Pancreas (tissue), 10 donors: ENCODE measurements at regions not wholly inside any gene's neighbourhood (a gene's known extent, or its start where the extent isn't known, plus 50 kb on each side); places are given as distances from the start of the nearest gene placed in this dataset.

Experiments
- ATAC-seq, 4 donors: fragments of 200-7000 bp; cut with Tn5 transposase; one replicate each; pipeline versions ENCODE4 v1.8.0 to v1.9.1; 2020; ENCODE audit warnings: mild to moderate bottlenecking in 4 of 4, moderate library complexity in 4 of 4
- DNase-seq, 6 donors: peaks; one replicate each; pipeline ENCODE4 v3.0.0-alpha.2; 2020
- FAIRE-seq: peaks from 2 replicates; lab custom pipeline; 2012; peaks lifted over from hg19 to GRCh38; lab: Jason Lieb, UNC
- H3K27ac ChIP-seq, 4 donors: fragments of 200-600 bp; sonication (generic); 1 replicate in 3 of 4; 2 replicates in 1 of 4; pipeline versions ENCODE4 v1.5.0 to v1.8.0; 2020
- H3K27me3 ChIP-seq, 4 donors: fragments of 200-600 bp; one replicate each; pipeline ENCODE4 v1.8.0; 2021
- H3K36me3 ChIP-seq, 3 donors: fragments of 200-600 bp; sonication (generic) in 1 of 3; one replicate each; pipeline versions ENCODE4 v1.5.0 to v1.8.0; 2020 to 2021
- H3K4me1 ChIP-seq, 3 donors: fragments of 200-600 bp; one replicate each; pipeline ENCODE4 v1.8.0; 2021
- H3K4me3 ChIP-seq, 4 donors: fragments of 200-600 bp; sonication (generic) in 2 of 4; one replicate each; pipeline versions ENCODE4 v1.5.0 to v1.8.0; 2020 to 2021
- H3K9me3 ChIP-seq, 4 donors: fragments of 200-600 bp; one replicate each; pipeline ENCODE4 v1.8.0; 2021
- WGBS, 2 donors: extraction: QIAGEN DNeasy Blood & Tissue Kit; methylation state at CpG; one replicate each; pipeline ENCODE4 v1.1.7; 2013; 5-methylcytosine and 5-hydroxymethylcytosine counted together
- intact Hi-C, 3 donors: fragments of 100-400 bp; cut with DNase I; formaldehyde crosslinking; loops; one replicate each; pipeline versions ENCODE4 v1.11.1 to v1.14.2; 2022
- TF ChIP-seq, protein P1 (sequence below), 4 donors: fragments of 200-600 bp; sonication (generic) in 3 of 4; IDR thresholded peaks; one replicate each; pipeline versions ENCODE4 v1.5.0 to v1.8.0; 2021; ENCODE audit warnings: antibody characterized with exemption in 4 of 4
- donor health status: healthy with polysubstance abuse.
- donor health status: DM: no; HTN: no; CAD: no; lungs with moderate emphysema.
- donor health status: DM: no; HTN: no; CAD: no.
- donor health status: control.
- donor health status: control.
- donor health status: Bipolar disorder and iron deficiency.
- donor health status: DM: yes; HTN: yes; CAD: no.
- donor health status: DM: no; HTN: no; CAD: no.
- donor health status: DM: no; HTN: no; CAD: no.
- donor health status: DM: yes; HTN: yes; CAD: no.

DNA sequence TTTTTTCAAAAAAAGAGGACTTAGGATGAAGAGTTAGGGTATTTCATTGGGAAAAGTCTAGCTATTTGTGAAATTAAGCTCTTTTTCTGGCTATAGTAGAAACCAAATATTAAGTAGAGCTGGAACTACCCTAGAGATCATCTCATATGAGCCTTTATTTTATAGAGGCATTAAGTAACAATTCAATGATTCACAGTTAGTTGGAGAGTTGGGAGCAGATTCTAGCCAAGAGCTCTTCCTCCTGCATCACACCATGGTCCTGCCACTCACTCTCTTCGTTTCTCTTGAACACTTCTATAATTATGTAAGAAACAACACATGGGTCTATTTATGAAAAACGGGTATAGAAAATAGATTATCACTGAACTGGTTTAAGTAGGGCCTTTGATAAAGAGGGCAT is 76.1 kb upstream of the ANK3 start:
- no peaks in the 10 kb centered on the region for H3K4me1 ChIP-seq
- intact Hi-C loops: no loop called here
- 72 to 78% methylated on average over 2 of the region's 2 CpGs for WGBS, 2 donors

DNA sequence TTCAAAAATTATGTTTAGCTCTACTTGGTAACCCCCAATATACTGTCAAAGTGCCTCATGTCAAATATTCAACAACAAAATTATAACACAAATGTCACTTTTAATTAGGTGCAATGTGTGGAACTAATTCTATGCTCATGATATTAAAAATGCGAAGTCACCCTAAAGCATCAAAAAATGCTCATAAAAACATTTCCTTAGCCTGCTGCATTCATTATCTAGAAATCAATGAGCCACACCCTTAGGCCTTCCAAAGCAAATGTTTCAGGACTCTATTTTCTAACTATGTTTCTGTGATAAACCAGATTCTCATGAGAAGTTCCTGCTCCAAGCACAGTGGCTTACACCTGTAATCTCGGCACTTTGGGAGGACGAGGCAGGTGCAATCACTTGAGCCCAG is 75.0 kb upstream of the ANK3 start:
- ATAC-seq: no peak
- no peak overlapping the region for H3K27ac ChIP-seq
- no peak for DNase-seq
- peaks cover 0 to 4% (median 0%) of the 10 kb centered on the region in 3 donors for H3K4me1 ChIP-seq
- FAIRE-seq: no peak
- 59 to 62% methylated on average over 3 of the region's 3 CpGs for WGBS, 2 donors
- no peaks in the 10 kb centered on the region for H3K36me3 ChIP-seq
- TF ChIP-seq, protein P1, sequence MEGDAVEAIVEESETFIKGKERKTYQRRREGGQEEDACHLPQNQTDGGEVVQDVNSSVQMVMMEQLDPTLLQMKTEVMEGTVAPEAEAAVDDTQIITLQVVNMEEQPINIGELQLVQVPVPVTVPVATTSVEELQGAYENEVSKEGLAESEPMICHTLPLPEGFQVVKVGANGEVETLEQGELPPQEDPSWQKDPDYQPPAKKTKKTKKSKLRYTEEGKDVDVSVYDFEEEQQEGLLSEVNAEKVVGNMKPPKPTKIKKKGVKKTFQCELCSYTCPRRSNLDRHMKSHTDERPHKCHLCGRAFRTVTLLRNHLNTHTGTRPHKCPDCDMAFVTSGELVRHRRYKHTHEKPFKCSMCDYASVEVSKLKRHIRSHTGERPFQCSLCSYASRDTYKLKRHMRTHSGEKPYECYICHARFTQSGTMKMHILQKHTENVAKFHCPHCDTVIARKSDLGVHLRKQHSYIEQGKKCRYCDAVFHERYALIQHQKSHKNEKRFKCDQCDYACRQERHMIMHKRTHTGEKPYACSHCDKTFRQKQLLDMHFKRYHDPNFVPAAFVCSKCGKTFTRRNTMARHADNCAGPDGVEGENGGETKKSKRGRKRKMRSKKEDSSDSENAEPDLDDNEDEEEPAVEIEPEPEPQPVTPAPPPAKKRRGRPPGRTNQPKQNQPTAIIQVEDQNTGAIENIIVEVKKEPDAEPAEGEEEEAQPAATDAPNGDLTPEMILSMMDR (IDR thresholded peaks at IDR 0.05): no peak
- no peaks in the 10 kb centered on the region for H3K9me3 ChIP-seq
- H3K4me3 ChIP-seq: no peak overlapping the region
- no peaks in the 10 kb centered on the region for H3K27me3 ChIP-seq
- intact Hi-C loops: no loop called here

More for the DNA sequence above, 76.1 kb upstream of the ANK3 start:
- DNase-seq (no peak), ATAC-seq (no peak), FAIRE-seq (no peak)
- Histone ChIP-seq H3K27ac (no peak overlapping the region), H3K36me3 (no peaks in the 10 kb centered on the region), H3K4me3 (no peak overlapping the region), H3K9me3 (no peaks in the 10 kb centered on the region), H3K27me3 (no peaks in the 10 kb centered on the region)
- TF ChIP-seq, protein P1 (IDR thresholded peaks at IDR 0.05): no peak

DNA sequence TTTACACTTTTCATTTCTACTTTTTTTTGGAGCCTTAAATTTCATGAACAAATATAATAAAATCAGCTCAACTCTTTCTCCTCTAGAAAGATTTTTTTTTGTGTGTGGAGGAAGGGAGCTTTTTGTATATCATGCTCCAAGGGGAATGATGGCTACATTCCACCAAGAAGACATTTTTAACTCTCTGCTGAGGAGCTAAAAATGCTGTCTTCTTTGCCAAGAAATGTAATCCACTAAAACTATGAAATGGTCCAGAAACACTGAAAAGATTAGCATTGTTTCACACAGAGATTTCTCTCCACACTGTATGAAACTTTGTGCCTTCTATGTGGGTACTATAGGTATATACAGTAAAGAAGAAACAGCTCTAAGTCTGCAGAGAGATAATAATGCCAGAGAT is 74.1 kb upstream of the ANK3 start:
- FAIRE-seq: no peak
- no peak for ATAC-seq
- TF ChIP-seq, protein P1 (IDR thresholded peaks at IDR 0.05): no peak
- peaks cover 0 to 4% (median 0%) of the 10 kb centered on the region in 3 donors for H3K4me1 ChIP-seq
- DNase-seq: no peak
- H3K27me3 ChIP-seq: no peaks in the 10 kb centered on the region
- no peaks in the 10 kb centered on the region for H3K36me3 ChIP-seq
- H3K27ac ChIP-seq: no peak overlapping the region
- no peak overlapping the region for H3K4me3 ChIP-seq
- intact Hi-C loops: no loop called here
- no peaks in the 10 kb centered on the region for H3K9me3 ChIP-seq

DNA sequence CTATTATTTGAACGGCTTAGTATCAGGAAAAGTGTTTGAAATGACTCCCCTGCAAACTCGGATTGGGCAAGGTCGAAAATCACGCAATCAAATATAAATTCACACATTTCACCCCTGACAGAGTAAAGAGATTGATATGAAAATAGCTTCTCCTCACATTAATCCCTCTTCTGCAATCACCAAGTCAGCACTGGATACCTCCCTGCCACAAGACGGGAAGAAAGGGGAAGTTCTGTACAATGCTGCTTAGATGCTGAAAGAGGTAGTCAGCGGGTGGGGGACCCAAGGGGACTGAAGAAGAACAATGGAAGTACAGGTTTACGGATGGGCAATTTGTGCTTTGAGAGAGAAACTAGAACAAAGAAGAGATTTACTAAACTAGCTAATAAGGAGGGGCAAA is 72.0 kb upstream of the ANK3 start:
- intact Hi-C loops: no loop called here
- ATAC-seq: no peak
- H3K4me1 ChIP-seq: peaks cover 0 to 4% (median 0%) of the 10 kb centered on the region in 3 donors

More for the DNA sequence above, 72.0 kb upstream of the ANK3 start:
- H3K9me3 ChIP-seq: no peaks in the 10 kb centered on the region
- 86 to 88% methylated on average over 7 of the region's 7 CpGs for whole genome bisulfite sequencing, 2 donors
- no peaks in the 10 kb centered on the region for H3K36me3 ChIP-seq
- no peak for DNase-seq
- H3K4me3 ChIP-seq: no peak overlapping the region
- no peak overlapping the region for H3K27ac ChIP-seq
- TF ChIP-seq, protein P1 (IDR thresholded peaks at IDR 0.05): no peak
- H3K27me3 ChIP-seq: no peaks in the 10 kb centered on the region
- FAIRE-seq: no peak
